ENCODE measurements at regions not wholly inside any gene's neighbourhood (a gene's known extent, or its start where the extent isn't known, plus 50 kb on each side); places are given as distances from the start of the nearest gene placed in this dataset.

DNA sequence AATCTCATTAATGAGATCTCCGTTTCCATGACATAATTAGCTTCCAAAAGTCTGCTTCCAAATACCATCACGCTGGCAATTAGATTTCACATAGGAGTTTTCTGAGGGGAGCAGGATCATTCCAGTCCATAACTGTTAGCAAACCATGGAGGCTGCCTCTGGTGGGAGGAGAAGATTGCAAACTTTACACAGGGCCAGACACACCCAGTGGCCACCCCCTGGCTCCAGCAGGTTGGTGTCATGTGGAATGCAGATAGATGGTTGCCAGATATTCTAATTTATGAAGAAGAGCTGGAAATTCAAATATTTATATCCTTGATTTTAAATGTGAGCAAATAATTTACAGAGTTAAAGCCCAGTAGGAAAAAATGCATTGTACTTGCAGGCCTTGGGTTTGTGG is 164.2 kb downstream of the ICE1 start:
- H3K27ac Mint-ChIP-seq, result no peak overlapping the region
- no peak for DNase-seq (ENCODE audit: low spot score in 2 of 2, unreplicated experiment in 2 of 2)
- TF ChIP-seq, protein P1, sequence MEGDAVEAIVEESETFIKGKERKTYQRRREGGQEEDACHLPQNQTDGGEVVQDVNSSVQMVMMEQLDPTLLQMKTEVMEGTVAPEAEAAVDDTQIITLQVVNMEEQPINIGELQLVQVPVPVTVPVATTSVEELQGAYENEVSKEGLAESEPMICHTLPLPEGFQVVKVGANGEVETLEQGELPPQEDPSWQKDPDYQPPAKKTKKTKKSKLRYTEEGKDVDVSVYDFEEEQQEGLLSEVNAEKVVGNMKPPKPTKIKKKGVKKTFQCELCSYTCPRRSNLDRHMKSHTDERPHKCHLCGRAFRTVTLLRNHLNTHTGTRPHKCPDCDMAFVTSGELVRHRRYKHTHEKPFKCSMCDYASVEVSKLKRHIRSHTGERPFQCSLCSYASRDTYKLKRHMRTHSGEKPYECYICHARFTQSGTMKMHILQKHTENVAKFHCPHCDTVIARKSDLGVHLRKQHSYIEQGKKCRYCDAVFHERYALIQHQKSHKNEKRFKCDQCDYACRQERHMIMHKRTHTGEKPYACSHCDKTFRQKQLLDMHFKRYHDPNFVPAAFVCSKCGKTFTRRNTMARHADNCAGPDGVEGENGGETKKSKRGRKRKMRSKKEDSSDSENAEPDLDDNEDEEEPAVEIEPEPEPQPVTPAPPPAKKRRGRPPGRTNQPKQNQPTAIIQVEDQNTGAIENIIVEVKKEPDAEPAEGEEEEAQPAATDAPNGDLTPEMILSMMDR (IDR thresholded peaks at IDR 0.05; ENCODE audit: unreplicated experiment), result no peak
- H3K27me3 Mint-ChIP-seq (ENCODE audit: low read depth), result peaks cover 2% of the 10 kb centered on the region
- H3K36me3 Mint-ChIP-seq, result no peaks in the 10 kb centered on the region
- H3K9me3 Mint-ChIP-seq, result no peaks in the 10 kb centered on the region
- peaks cover 9% of the 10 kb centered on the region for H3K4me1 Mint-ChIP-seq
- H3K4me3 Mint-ChIP-seq, result no peak overlapping the region

- peaks cover 9% of the 10 kb centered on the region for H3K4me1 Mint-ChIP-seq
- H3K27ac Mint-ChIP-seq, result no peak overlapping the region
- TF ChIP-seq, protein P1 (IDR thresholded peaks at IDR 0.05; ENCODE audit: unreplicated experiment), result no peak
- no peaks in the 10 kb centered on the region for H3K36me3 Mint-ChIP-seq
- H3K9me3 Mint-ChIP-seq, result no peaks in the 10 kb centered on the region
- DNase-seq (ENCODE audit: low spot score in 2 of 2, unreplicated experiment in 2 of 2), result no peak
- H3K27me3 Mint-ChIP-seq (ENCODE audit: low read depth), result peaks cover 2% of the 10 kb centered on the region
- no peak overlapping the region for H3K4me3 Mint-ChIP-seq
These were observed 163.4 kb downstream of the ICE1 start for GRCh38 chr5:5585751-5586341.

DNA sequence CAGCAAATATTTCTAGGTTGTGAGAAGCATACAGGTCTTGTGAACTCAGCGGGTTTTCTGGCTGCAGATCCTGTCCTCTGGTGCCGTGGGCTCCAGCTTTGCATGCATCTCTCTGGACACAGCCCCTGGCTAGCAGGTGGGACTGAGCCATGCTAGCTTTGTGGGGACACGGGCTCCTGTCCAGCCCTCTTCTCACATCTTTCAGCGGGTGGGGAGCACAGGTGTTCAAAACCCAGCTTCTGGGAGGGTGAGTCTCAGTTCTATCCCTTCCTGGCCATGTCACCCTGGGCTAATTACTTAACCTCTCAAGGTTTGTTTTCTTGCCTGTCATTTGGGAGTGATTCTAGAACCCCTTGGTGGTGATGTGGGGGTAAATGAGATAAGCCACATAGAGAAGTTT is 162.3 kb downstream of the ICE1 start:
- Mint-ChIP-seq H3K4me3 (no peak overlapping the region), H3K27me3 (ENCODE audit: low read depth) (peaks cover 2% of the 10 kb centered on the region), H3K4me1 (peaks cover 9% of the 10 kb centered on the region), H3K9me3 (no peaks in the 10 kb centered on the region), H3K36me3 (no peaks in the 10 kb centered on the region), H3K27ac (no peak overlapping the region)
- TF ChIP-seq, protein P1 (IDR thresholded peaks at IDR 0.05; ENCODE audit: unreplicated experiment), result no peak
- DNase-seq (ENCODE audit: low spot score in 2 of 2, unreplicated experiment in 2 of 2), result no peak

GRCh38 chr5:5584236-5584745 is 161.8 kb downstream of the ICE1 start:
- no peaks in the 10 kb centered on the region for H3K9me3 Mint-ChIP-seq
- peaks cover 8% of the 10 kb centered on the region for H3K4me1 Mint-ChIP-seq
- no peak overlapping the region for H3K4me3 Mint-ChIP-seq
- peaks cover 2% of the 10 kb centered on the region for H3K27me3 Mint-ChIP-seq (ENCODE audit: low read depth)
- H3K27ac Mint-ChIP-seq, result no peak overlapping the region
- DNase-seq (ENCODE audit: low spot score in 2 of 2, unreplicated experiment in 2 of 2), result no peak
- no peaks in the 10 kb centered on the region for H3K36me3 Mint-ChIP-seq
- TF ChIP-seq, protein P1 (IDR thresholded peaks at IDR 0.05; ENCODE audit: unreplicated experiment), result no peak

- Mint-ChIP-seq H3K4me3 (no peak overlapping the region), H3K27ac (no peak overlapping the region), H3K36me3 (no peaks in the 10 kb centered on the region), H3K9me3 (no peaks in the 10 kb centered on the region), H3K4me1 (peaks cover 7% of the 10 kb centered on the region), H3K27me3 (ENCODE audit: low read depth) (peaks cover 2% of the 10 kb centered on the region)
- TF ChIP-seq, protein P1 (IDR thresholded peaks at IDR 0.05; ENCODE audit: unreplicated experiment), result no peak
- DNase-seq (ENCODE audit: low spot score in 2 of 2, unreplicated experiment in 2 of 2), result no peak
These were observed 161.4 kb downstream of the ICE1 start for GRCh38 chr5:5583832-5584231.

Measured in mesothelial cell of epicardium (in vitro differentiated cells).